Mesenteric fat pad (tissue), 1 donor: ENCODE measurements at regions not wholly inside any gene's neighbourhood (a gene's known extent, or its start where the extent isn't known, plus 50 kb on each side); places are given as distances from the start of the nearest gene placed in this dataset.
"Not testable (repeated sequence)": the region's sequence is repeated elsewhere in the genome, so short reads cannot be mapped to it uniquely, and the experiment has no call there.

Experiments
- DNase-seq: peaks from one replicate; pipeline ENCODE4 v3.0.0-alpha.2; 2020; ENCODE audit warnings: low spot score
- donor health status: DM: yes; HTN: yes; CAD: no.

DNA sequence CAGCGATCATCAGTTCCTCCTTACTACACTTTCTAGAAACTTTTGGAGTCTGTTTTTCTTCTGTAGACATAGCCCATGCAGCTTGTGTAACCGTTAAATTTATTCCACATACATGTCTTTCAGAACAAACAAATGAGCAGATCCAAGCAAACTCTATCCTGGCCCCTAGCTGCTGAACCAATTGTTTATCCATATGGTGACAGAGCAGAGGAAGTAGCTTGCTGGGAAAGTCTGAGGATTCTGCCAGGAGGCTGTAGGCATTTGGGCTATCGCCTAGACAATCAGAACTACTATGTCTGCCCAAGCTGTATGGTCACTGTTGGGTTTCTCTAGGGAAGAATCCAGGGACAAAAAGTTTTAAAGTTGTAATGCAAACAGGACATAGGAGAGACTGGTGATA, 343.7 kb downstream of the SPRY2 start:
- DNase-seq: no peak

DNA sequence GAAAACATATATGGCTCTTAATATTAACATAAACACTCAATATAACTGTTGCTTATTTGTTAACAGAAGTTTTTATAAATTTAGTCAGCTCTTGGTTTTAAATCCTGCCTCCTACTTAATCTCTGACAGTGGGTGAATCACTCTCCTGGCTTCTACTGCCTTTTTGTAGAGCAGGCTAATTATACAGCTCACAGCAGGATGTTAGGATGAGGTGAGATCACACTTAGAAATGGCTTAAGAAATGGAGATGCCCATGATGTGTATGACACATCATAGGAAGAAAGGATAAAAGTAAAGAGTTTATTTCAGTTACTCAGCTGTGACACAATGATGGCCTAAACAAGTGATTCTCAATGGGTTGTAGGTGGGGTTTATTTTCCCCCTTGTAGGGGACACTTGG, 345.6 kb downstream of the SPRY2 start:
- no peak for DNase-seq

DNA sequence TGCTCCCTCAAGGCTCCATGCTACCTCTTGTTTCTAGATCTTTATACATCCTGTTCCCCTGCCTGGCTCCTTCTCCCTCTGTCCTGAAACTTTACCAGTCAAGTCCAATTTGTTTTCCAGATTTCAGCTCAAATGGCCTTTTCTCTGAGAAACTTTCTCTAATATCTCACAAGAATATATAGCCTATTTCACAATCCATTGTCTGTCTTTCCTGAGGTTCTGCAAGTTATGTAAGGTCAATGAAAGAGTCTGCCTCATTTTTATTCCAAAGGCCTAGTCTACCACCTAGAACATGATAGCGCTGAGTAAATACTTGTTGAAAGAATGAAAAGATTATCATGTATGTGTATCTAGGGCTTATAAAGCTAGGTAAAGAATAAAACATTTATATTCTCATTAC, 348.8 kb downstream of the SPRY2 start:
- DNase-seq: no peak

DNA sequence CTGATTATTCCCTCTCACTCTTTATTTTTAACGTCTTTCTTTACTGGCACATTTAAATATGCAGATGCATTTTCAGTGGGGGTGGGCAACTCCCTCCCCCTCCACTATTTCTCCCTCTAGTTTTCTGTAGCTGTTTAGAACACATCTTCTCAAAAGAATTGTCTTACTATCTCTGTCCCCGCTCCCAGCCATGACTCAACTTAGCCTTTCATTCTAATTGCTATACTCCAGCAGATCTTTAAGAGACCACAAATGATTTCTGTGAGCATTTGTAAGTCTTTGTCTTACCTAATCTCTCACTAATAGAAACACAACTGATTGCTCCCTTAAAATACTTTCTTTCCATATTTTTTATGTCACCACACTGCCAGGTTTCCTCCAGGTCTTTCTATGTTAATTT, 350.9 kb downstream of the SPRY2 start:
- DNase-seq: no peak

DNA sequence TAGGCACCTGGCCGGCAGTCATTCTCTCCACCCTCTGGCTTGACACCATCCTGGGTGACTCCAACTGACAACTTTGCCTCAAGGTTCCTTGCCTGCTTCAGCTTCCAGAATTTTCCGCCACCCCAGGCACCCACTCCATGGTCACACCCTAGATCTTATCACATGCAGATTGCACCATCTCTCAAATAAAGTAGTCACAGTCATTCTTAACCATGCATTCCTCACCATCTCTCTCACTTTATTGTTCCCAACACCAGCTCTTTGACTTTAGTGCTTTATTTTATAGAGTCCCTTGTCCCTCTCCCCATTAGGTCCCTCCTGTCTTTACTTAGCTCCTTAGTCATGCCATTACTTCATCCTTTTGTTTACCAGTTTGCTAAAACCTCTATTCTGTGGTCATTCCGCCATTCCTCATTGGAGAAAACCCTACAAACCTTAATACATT, 351.7 kb downstream of the SPRY2 start:
- DNase-seq: no peak

DNA sequence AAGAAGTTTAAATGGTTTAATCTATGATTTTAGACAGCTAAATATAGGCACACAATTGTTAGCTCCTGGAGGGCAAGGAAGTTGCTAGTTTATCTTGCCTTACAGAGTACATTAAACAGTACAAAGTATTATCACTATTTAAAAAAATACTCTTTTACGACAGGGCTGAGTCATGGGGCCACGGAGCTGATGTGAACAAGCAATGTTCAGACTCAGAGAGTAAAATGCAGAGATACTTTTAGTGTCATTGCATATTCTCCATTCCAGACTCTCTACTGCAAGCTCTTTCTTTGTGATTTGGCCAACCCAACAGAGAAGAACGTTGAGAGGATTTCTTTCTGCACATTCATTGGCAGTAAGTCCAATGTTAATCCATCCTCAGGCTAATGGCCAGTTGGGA, 352.4 kb downstream of the SPRY2 start:
- DNase-seq: no peak

DNA sequence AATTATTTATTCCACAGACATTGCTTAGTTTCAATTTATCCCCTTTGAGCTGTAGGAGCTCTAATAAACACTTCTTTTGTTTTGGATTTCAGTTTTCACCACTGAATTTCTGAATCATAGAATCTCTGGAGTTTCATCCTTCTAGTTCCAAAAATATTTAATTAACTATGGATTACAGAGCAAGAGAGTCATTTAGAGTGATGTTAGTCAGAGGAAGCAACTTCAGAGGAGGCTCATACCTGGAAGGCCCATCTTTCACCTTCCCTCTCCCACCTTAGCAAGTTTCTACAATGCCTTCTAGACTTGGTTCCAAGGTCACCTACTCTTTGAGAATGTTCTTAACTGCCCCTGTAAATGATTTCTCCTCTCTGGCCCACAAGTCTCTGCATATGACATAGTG, 353.2 kb downstream of the SPRY2 start:
- DNase-seq: no peak

DNA sequence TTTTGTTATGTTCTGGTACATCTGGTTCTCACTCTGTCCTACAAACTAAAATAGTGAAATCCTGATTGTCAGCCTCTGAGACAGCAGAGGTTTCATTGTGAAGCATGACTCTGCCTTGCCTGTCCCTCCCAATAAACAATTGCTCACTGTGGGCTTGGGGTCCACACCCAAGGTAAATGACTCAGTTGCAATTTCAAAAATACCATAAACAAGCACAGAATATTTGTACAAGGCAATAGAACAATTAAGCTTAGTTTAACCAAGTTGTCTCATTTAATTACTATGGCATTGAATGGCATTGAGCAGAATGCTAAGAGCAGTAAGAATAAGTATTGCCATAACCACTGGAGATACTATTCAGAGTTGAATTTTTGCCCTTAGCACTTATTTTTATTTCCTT, 353.6 kb downstream of the SPRY2 start:
- DNase-seq: no peak

DNA sequence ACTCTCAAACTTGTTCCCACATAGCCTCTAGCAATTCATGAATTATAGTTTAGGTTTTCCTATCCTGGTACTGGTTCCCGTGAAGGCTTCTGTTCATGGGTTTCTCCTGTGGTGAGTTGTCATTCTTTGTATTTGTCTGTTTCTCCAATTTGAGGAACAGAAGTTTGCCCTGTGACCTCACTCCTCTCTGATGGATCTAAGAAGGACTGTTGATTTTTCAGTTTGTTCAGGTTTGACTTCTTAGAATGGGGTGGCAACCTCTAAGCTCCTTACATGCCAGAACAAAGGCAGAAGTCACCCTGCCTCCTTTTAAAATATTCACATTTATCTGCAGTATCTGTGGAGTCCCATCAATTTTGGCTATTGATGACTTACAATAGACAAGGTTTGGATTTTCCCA, 354.0 kb downstream of the SPRY2 start:
- no peak for DNase-seq

DNA sequence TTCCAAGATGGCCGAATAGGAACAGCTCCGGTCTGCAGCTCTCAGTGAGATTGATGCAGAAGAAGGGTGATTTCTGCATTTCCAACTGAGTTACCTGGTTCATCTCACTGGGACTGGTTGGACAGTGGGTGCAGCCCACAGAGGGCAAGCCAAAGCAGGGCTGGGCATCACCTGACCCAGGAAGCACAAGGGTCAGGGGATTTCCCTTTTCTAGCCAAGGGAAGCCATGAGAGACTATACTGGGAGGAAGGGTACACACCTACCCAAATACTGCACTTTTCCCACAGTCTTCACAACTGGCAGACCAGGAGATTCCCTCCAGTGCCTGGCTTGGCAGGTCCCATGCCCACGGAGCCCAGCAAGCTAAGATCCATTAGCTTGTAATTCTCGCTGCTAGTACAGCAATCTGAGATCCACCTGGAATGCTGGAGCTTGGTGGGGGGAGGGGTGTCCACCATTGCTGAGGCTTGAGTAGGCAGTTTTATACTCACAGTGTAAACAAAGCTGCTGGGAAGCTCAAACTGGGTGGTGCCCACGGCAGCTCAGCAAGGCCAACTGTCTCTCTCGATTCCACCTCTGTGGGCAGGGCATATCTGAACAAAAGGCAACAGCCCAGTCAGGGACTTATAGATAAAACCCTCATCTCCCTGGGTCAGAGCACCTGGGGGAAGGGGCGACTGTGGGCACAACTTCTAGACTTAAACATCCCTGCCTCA, 365.8 kb downstream of the SPRY2 start:
- not testable (repeated sequence) for DNase-seq

DNA sequence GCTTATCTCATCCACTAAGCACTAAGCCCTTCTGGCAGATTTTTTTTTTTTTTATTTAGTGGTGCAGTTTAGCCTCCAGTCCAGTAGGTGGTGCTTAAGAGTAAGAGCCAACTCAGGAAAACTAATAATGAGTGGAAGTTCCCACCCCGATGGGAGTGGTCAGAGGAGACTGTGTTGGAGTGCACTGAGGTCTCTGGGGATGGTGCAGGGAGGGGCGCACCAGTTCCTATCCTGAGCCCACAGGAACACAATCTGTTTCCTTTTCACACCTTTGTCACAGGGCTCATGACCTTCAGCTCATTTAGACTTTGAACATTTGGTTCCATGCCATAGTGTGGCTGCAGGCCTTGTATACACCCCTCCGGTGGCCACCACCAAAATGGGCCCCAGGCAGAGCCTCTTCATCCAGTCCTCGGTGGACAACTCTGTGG, 367.4 kb downstream of the SPRY2 start:
- no peak for DNase-seq

DNA sequence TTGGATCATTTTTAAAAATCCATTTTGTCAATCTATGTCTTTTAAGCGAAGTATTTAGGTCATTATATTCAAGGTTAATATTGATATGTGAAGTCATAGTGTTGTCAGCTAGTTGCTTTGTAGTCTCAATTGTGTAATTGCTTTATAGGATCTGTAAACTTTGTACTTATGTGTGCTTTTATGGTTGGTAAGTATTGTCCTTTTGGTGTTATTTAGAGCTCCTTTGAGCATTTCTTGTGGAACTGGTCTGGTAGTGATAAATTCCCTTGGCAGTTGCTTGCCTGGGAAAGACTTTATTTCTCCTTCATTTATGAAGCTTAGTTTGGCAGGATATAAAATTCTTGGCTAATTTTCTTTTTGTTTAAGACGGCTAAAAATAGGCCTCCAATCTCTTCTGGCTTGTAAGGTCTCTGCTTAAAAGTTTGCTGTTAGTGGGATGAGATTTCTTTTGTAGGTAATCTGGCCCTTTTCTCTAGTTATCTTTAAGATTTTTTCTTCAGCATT, 368.8 kb downstream of the SPRY2 start:
- no peak for DNase-seq

DNA sequence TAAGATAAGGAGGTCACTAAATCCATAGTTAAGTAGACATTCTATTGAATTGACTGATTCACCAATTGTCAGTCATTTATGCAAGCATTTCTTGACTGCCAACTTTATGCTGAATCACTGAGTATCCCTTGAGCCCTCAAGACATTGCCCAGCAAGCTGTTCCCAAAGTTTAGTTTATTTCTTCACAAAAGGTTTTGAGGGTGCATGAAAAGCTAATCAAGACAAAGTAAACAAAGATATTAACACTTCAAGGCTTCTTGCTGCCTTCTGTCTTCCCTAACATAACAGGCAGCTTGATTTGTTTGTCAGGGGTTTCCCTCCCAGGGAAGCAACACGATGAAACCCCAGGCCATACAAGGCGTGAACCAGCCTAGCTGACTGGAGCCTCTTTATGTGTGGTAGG, 374.4 kb downstream of the SPRY2 start:
- no peak for DNase-seq

DNA sequence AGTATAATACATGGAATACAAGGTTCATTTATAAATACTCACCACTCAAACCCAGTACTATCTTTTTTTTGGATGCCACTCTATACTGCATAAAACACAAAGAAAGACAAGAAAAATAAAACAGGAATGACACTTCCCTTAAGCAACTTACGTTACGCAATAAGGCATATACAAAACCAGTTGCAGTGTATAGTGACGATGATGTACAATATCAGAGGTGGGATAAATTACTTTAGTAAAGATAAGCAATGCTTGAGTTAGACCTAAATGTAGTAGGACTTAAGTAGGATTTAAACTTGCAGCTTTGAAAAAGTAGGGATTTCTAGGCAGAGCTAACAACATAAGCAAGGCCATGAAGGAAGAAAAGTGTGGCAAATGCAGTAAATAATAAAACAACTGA, 374.9 kb downstream of the SPRY2 start:
- no peak for DNase-seq

DNA sequence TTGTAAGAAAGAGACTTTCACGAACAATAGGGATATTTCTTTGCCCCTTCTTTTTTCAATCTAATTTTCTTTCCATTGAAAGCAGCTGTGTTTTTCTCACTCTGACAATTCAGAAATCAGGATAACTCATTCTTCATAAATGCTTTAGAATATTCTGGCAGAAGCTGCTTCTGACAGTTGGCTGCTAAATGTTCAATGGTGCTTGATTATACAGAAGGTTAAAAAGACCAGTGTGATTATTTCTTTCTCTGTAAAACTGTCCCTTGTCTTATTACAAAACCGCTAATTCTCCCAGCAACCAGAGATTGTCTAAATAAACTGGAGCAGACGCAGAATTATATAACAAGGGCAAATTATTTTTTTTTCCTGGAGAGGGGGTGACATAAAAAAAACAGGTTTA, 394.4 kb downstream of the SPRY2 start:
- DNase-seq: no peak

DNA sequence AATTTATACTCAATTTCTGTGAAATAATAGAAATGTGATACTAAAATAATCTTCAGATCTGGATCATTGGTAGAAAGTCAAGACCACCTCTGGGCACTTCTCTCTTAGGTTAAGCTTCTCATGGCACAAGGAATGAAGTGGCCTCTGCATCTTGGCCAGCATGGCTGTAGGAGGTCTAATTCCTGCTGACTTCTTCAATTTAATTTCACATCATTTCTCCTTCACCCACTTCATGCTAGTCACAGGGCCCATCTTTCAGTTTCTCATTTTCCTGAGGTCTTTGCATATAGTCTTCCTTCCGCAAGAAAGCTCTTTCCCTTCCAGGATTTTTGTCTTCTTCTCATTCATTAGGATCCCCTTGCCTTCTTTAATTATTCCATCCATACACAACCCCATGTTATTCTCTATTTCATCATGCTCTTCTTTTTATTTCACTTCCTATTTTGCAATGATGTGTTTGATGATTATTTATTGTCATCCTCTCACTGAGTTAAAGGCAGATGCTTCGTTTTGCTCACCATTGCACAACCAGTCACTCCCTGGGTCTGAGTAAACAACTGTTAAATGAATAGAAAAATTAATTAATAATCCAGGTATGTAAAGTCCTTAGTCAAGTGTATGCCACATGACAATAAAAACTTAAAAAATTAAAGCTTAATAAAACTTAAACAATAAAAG, 397.4 kb downstream of the SPRY2 start:
- DNase-seq: no peak

DNA sequence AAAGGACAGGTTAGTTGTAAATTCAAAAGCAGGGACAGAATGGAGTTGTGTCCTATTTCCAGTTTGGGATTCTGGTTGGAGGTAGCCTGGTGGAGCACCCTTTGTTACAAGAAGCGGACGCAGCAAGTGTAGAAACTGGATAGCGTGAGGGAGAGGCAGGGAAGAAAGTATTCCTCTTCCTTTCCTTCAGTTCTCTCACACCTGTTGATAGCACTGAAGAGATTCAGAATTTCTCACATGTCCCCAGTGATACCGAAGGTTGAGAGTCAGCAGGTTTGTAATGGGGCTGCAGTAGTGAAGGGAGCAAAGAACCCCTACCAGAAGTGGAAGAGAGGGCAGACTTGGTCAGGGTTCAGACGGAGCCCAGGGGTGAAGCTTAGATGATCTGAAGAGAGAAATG, 399.2 kb downstream of the SPRY2 start:
- no peak for DNase-seq

DNA sequence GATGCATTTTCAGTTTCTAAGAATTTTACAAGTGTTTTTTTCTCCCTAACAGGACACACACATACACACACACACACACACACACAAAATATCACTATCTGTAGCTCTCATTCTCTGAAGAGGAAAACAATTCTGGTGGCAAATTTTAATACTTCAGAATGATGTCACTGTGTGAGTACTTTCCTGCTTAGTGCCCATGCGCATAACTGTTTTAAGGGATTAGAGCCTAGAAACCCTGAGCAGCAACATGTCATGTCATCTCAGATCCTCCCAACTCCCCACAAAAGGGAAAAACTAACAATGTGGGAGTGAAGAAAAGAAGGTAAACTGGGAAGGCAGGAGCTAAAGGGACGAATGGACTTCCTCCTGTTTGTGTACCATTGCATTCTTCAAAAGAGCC, 401.2 kb downstream of the SPRY2 start:
- no peak for DNase-seq

DNA sequence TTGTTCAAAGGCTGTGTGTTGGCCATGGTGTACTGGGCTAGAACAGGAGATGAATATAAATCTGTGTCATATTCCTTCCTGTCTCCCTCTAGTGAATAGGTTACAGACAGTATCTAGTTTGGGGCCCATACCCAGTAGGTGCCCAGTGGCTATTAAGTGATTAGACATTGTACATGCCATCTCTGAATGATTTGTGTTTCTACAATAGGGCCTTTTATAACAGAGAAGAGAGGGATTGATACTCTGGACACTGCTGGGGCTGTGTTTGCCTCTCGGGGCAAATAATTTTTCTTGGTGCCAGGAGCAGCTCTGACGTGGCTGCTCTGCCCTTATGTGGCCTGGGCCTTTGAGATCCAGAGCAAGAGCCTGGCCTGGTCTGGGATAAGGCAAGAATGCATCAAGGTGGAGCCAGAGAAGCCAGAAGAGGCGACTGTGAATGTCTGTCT, 403.1 kb downstream of the SPRY2 start:
- no peak for DNase-seq

DNA sequence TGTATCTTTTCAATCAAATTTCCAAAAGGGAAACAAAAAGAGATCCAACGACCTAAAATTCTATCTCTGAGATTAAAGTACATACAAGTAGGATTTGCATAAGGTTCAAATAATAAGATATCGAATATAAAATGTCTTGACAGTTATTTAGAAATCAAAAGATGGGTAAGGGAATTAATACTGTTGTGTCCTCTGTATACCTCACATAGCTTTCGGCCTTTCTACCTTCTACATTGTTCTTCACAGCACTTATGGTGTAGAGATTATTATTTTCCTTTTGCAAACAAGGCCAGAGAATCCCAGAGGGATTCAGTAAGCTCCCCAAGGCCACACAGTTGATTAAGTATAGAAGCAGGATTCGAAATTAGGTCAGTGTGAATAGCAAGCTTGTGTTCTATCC, 403.6 kb downstream of the SPRY2 start:
- DNase-seq: no peak

DNA sequence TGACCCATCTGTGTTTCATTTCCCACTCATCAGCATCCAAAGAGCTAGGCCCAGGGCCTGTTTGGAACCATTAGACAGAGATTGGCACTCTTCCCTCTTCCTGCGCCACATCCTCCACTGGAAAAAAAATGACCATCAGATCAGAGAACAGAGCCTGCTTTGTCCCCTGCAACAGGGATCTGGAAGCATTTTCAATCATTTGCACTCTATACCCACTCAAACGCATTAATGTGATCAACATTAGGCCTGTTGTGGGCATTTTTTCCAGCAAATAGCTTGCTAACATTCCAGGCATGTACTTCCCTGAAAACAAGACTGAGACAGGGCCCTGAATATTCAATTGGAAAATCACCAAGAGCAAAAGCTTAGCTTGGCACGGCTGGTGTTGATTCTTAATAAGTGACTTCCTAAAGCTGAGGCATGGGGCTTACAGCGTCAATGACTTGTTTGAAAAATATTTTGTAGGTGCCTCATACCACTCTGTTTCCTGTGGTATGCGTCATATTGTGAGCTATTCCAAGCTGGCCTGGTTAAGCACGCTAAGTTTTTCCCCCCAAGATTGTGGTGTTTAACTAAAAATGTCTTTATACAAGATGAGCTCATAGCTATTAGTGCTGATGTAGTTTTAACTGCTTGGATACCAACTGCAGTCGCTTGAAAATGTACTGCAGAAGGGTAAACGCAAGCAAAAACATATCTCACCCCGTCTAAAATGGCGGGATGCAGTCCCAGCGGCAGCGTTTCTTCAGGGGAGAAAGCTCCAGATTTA, 404.4 kb downstream of the SPRY2 start:
- no peak for DNase-seq

DNA sequence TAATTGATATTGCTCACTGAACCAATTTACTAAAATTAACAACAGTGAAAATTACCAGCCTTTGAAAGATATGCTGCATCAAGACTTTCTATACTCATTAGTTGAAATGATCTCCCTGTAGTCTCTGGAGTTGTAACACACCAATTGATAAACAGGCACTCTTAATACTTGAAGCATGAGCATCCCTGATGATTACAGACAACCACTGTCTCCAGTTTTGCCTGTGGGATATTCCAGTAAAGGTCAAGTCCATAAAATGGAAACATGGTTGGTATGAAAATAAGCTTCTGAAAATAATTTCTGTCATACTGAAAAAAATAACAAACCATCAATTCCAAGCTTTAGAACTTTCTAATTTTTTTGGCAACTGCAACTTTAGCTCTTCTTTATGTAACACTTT, 405.8 kb downstream of the SPRY2 start:
- DNase-seq: no peak
